ENCODE measurements at regions not wholly inside any gene's neighbourhood (a gene's known extent, or its start where the extent isn't known, plus 50 kb on each side); places are given as distances from the start of the nearest gene placed in this dataset.

GRCh38 chr15:34659056-34659455 lies 75.6 kb upstream of the GOLGA8B start:
- no peaks in the 10 kb centered on the region for H3K9me1 ChIP-seq (replicated peaks; ENCODE audit: control insufficient read depth, extremely low read depth, insufficient read depth, low read length)
- H3K4me1 ChIP-seq (ENCODE audit: control insufficient read depth, extremely low read depth, insufficient read depth, low read length) = peaks cover 4% of the 10 kb centered on the region
- intact Hi-C loops (cut with micrococcal nuclease) (no loop called here), dilution Hi-C loops (cut with MboI; ENCODE audit: extremely low pct_ligation_motif_present, low sequenced_read_pairs) (no loop called here)
- FAIRE-seq = no peak
- H2AFZ ChIP-seq (ENCODE audit: low read depth, low read length) = no peak overlapping the region
- H3K4me2 ChIP-seq (ENCODE audit: insufficient read depth, low read length) = no peak overlapping the region
- no peaks in the 10 kb centered on the region for H3K27me3 ChIP-seq (ENCODE audit: control insufficient read depth in 2 of 2, insufficient read depth in 2 of 2, low read length in 2 of 2)
- BruUV-seq (replicated peaks) = no TSS peak
- POLR2A ChIA-PET = no interaction called here
- no peak overlapping the region for H3K9ac ChIP-seq (replicated peaks; ENCODE audit: extremely low read depth, insufficient read depth, low read length)
- no peak for DNase-seq (ENCODE audit: low read depth, low spot score)
- no peaks in the 10 kb centered on the region for H3K36me3 ChIP-seq (ENCODE audit: control insufficient read depth in 2 of 2, extremely low read depth in 1 of 2, insufficient read depth in 2 of 2, low read length in 2 of 2)
- H3K79me2 ChIP-seq (ENCODE audit: control insufficient read depth, insufficient read depth, low read length) = no peaks in the 10 kb centered on the region
- no peaks in the 10 kb centered on the region for H4K20me1 ChIP-seq (replicated peaks; ENCODE audit: control insufficient read depth, extremely low read depth, insufficient read depth, low read length)
- no peak overlapping the region for H3K27ac ChIP-seq (ENCODE audit: insufficient read depth, low read depth, low read length)
- no peak for TF ChIP-seq POLR2A (IDR thresholded peaks at IDR 0.05; ENCODE audit: low read depth, low read length)
- no peak for TF ChIP-seq EZH2 (IDR thresholded peaks at IDR 0.05; ENCODE audit: borderline replicate concordance, low read depth, low read length, severe bottlenecking)
- no peak for TF ChIP-seq MYC (IDR thresholded peaks at IDR 0.05; ENCODE audit: low read depth, low read length)
- TF ChIP-seq JUN (IDR thresholded peaks at IDR 0.05; ENCODE audit: borderline replicate concordance, insufficient read depth, insufficient read length, low read depth) = no peak
- TF ChIP-seq FOS (IDR thresholded peaks at IDR 0.05; ENCODE audit: borderline replicate concordance, insufficient read depth, low read length) = no peak
- TF ChIP-seq MAX (IDR thresholded peaks at IDR 0.05; ENCODE audit: insufficient read depth, insufficient read length) = no peak
- no peak for TF ChIP-seq CTCF (IDR thresholded peaks at IDR 0.05; ENCODE audit: extremely low read depth in 1 of 2, insufficient read depth in 1 of 2, low read depth in 1 of 2, low read length in 2 of 2)
- no peak for TF ChIP-seq POLR2AphosphoS5 (IDR thresholded peaks at IDR 0.05; ENCODE audit: insufficient read depth, low read depth, low read length)
- TF ChIP-seq GATA2 (IDR thresholded peaks at IDR 0.05; ENCODE audit: insufficient read depth, insufficient read length, low read depth, low read length) = no peak
- no peak overlapping the region for H3K4me3 ChIP-seq (replicated peaks in 1 of 3; ENCODE audit: insufficient read depth in 1 of 3, low read depth in 1 of 3, low read length in 3 of 3)
- CTCF ChIA-PET = no interaction called here
- no peaks in the 10 kb centered on the region for H3K9me3 ChIP-seq (replicated peaks; ENCODE audit: control insufficient read depth, insufficient read depth, low read length)
